A204.1 (cell line): ENCODE measurements at regions not wholly inside any gene's neighbourhood (a gene's known extent, or its start where the extent isn't known, plus 50 kb on each side); places are given as distances from the start of the nearest gene placed in this dataset.
A peak's percentile ranks its signal among the peaks of the same experiment; 100 is the strongest.
"Not testable (repeated sequence)": the region's sequence is repeated elsewhere in the genome, so short reads cannot be mapped to it uniquely, and the experiment has no call there.

Experiments
- FAIRE-seq: peaks from 2 replicates; lab custom pipeline; 2012; peaks lifted over from hg19 to GRCh38; lab: Jason Lieb, UNC

DNA sequence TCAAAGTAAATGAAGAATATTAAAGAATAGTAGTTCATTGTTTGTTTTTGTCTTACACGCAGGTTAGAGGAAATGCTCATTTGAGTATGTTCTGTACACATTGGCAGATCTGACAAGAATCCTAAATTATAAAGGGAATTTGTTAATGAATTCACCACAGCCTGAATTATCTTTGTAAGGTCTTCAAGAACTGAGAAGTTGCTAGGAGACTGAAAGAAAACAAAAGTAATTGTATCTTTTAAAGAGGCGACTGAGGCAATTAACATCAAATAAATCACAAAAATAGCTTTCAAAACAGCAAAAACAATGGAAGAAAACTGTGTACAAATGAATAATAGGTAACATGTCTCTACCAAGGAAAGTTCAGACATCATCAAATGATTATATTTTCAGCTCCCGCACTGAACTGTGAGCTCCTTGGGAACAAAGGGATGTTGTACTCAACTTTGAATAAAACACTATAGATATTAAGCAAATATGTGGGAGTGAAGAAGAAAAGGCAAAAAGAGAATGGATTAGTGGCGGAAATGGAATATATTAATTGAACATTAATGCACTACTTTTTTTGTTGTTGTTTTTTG is 51.7 kb upstream of the ATIC start:
- no peak for FAIRE-seq

- no peak for FAIRE-seq
These were observed 62.4 kb upstream of the ATIC start for GRCh38 chr2:215249501-215249900.

- not testable (repeated sequence) for FAIRE-seq
These were observed 65.9 kb upstream of the ATIC start for GRCh38 chr2:215245919-215246318.

DNA sequence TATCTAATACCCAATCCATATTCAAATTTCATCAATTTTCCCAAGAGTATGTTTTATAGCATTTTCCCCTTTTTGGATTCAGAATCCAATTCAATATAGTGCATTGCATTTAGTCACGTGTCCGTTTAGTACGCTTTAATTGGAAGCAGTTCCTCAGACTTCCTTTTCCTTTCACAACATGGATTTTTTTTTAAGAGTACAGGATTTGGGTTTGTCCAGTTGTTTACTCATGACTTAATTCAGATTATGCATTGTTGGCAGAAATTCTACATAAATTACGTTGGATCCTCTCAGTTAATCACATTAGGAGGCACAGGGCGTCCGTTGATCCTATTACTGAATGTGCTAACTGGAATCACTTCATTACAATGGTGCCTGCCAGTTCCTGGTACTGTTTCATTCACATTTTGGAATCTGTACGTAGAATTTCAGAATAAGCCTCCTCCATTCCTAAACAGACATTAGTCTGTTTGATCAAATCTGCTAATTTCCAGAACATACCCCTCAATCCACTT is 70.0 kb upstream of the ATIC start:
- FAIRE-seq: no peak

DNA sequence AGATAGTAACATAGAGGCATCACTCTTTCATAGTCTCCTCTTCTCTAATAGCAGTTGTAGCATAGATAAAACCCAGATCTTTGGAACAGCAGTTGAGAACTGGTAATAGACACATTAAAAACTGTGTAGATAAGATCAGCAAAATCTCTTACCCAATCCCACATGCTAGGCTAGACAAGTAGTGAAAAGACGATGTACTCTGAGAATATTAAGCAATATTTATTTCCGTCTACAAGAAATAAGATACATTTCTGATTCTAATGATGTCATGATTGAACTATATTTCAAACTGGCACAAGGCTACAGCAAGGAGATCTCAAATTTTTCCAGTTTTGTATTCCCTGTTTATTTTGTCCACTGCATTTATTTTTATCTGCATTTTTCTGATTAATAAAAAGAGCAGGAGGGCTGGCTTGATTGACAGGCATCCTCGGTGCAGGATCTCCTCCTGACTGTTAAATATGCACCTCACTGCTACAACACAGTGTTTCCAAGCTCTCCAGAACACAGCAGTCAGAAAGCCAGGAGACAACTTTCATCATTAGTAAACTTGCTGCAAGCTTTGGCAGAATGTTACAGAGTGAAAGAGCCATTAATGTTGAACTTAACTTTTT is 73.3 kb upstream of the ATIC start:
- FAIRE-seq: no peak

- FAIRE-seq: no peak
These were observed 75.7 kb upstream of the ATIC start for GRCh38 chr2:215236131-215236530.

- not testable (repeated sequence) for FAIRE-seq
These were observed 81.8 kb upstream of the ABCA12 start for GRCh38 chr2:215220221-215220620.

- FAIRE-seq: no peak
These were observed 80.5 kb upstream of the ABCA12 start for GRCh38 chr2:215218587-215219577.

DNA sequence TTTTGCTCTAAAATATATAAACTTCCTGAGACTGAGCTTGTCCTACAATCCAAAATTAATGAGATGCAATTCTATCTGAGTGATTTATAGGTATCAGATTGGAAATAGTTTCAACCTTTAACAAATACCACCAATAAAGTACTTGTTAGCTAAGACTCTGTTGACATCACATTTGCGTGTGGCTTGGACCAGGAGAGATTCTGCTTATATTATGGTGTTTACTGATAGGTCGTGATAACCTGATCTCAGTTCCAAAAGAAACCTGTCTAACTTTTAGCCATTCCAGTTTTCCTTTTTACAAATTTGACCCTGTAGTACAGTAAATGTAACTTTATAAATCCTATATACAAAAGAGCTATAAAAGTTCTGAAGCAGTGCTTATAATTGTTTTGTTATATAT is 78.4 kb upstream of the ABCA12 start:
- FAIRE-seq: no peak

DNA sequence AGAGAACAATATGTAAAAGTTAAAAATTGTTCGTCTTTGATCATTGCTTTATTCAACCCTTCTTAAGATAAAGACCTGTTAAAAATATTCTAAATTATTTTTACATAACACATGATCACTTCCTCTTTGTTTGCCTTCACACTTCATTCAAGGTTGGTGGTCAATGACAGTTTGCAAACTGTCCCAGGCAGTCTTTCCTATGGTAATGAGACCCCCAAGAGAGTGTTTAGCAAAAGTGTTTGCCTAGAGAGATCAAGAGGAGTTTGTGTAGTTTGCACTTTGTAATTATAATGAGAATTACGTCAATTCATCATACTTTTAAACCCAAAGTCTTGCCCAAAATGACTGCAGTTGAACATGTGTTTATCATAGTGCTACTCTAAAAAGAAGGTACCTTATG is 77.2 kb upstream of the ABCA12 start:
- no peak for FAIRE-seq

GRCh38 chr2:215210082-215210481 is 71.7 kb upstream of the ABCA12 start:
- FAIRE-seq: no peak

DNA sequence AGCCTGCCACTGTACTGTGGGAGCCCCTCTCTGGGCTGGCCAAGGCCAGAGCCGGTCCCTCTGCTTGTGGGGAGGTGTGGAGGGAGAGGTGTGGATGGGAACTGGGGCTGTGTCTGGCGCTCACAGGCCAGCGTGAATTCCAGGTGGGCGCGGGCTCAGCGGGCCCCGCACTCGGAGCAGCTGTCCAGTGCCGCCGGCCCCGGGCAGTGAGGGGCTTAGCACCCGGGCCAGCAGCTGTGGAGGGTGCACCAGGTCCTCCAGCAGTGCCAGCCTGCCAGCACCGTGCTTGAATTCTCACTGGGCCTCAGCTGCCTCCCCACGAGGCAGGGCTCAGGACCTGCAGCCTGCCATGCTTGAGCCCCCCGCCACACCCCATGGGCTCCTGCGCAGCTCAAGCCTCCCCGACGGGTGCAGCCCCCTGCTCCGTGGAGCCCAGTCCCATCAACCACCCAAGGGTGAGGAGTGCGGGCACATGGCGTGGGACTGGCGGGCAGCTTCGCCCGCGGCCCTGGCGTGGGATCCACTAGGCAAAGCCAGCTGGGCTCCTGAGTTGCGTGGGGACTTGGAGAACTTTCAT is 69.5 kb upstream of the ABCA12 start:
- no peak for FAIRE-seq

GRCh38 chr2:215207041-215207440 is 68.6 kb upstream of the ABCA12 start:
- no peak for FAIRE-seq

DNA sequence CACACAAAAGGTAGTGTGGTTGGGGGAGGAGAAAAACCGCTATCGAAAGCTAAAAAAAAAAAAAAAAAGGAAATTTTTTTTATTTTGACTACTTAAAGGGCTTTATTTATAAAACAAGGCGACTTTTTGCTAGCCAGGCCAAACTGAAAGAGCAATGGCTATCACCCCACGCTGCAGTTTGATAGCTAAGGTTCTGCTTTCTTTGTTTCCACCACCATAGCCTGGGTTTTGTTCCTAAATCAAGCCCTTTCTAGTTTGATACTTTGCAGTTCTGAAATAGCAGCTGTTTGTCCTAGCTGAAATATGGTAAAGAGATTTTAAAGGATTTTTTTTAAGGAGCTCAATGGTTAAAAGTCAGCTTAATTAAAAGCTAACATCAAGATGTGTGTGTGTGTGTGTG is 67.4 kb upstream of the ABCA12 start:
- no peak for FAIRE-seq

DNA sequence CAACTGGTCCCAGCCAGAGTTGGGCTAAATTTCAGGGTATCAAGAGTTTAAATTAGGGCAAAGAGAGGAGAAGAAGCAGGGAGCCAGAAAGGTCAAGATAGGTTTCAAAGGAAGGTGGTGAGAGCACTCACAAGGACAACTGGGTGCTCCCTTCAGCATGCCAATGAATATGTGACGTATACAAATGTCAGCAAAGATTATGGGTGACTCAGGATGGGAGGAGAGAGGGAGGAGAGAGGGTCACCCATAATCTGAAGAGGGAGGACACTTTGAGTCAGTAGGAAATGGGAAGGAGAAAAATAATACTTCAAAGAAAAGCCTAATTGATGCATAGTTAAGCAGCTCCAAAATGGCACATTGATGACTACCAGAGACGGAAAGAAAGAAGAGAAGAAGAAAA is 53.1 kb upstream of the ABCA12 start:
- FAIRE-seq: no peak

GRCh38 chr2:215190588-215190987 is 52.2 kb upstream of the ABCA12 start:
- peak; percentile 63 for FAIRE-seq

DNA sequence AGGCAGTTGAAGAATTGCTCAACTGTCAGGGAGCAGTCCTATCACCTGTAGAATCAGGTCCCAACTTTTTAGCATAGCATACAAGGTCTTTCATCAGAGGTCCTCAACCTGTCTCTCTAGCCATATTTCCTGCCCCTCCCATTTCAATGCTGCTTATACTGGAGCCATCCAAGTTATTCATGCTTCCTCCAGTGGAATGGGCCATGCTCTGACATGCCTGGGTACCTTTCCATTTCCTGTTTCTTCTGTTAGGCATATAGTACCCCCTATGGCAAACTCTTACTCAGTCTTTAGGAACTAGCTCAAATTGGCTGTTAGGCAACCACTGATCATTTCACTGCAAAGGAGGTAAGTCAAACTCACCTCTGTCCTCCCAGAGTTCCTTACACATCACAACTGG is 51.0 kb upstream of the ABCA12 start:
- FAIRE-seq: no peak
